ENCODE measurements at regions not wholly inside any gene's neighbourhood (a gene's known extent, or its start where the extent isn't known, plus 50 kb on each side); places are given as distances from the start of the nearest gene placed in this dataset.

DNA sequence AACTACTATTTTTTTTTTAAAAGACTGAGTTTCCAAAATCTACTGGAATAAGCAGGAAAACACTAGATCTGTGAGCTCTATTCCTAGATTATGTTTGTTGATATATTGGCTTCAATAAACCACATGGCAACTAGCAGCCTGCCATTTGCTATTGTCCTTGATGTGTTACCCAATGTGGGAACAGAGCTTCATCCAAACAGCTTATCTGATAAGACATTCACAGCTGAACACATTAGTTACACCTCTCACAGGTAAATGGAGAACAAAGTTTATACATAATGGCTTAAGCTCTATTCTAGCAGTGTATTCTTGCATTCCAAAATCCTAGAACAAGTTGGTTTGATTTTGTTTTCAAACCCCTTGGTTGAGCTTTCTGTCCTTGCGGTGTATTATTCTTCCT, 642.1 kb downstream of the TLE1 start:
- TF ChIP-seq POLR2A (IDR thresholded peaks at IDR 0.05) (no peak), POLR2AphosphoS5 (IDR thresholded peaks at IDR 0.05) (no peak), EP300 (IDR thresholded peaks at IDR 0.05) (no peak)
- TF ChIP-seq, protein P1, sequence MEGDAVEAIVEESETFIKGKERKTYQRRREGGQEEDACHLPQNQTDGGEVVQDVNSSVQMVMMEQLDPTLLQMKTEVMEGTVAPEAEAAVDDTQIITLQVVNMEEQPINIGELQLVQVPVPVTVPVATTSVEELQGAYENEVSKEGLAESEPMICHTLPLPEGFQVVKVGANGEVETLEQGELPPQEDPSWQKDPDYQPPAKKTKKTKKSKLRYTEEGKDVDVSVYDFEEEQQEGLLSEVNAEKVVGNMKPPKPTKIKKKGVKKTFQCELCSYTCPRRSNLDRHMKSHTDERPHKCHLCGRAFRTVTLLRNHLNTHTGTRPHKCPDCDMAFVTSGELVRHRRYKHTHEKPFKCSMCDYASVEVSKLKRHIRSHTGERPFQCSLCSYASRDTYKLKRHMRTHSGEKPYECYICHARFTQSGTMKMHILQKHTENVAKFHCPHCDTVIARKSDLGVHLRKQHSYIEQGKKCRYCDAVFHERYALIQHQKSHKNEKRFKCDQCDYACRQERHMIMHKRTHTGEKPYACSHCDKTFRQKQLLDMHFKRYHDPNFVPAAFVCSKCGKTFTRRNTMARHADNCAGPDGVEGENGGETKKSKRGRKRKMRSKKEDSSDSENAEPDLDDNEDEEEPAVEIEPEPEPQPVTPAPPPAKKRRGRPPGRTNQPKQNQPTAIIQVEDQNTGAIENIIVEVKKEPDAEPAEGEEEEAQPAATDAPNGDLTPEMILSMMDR (IDR thresholded peaks at IDR 0.05), result no peak
- no peaks in the 10 kb centered on the region for H3K36me3 ChIP-seq
- intact Hi-C loops (cut with DNase I), result no loop called here
- H3K27me3 ChIP-seq, result no peaks in the 10 kb centered on the region
- no peak overlapping the region for H3K4me3 ChIP-seq
- H3K4me1 ChIP-seq, result no peaks in the 10 kb centered on the region
- H3K27ac ChIP-seq, result no peak overlapping the region
- no peaks in the 10 kb centered on the region for H3K9me3 ChIP-seq
- no peak for DNase-seq
- WGBS, 2 donors, result 97 to 100% methylated on average over 1 of the region's 1 CpG

DNA sequence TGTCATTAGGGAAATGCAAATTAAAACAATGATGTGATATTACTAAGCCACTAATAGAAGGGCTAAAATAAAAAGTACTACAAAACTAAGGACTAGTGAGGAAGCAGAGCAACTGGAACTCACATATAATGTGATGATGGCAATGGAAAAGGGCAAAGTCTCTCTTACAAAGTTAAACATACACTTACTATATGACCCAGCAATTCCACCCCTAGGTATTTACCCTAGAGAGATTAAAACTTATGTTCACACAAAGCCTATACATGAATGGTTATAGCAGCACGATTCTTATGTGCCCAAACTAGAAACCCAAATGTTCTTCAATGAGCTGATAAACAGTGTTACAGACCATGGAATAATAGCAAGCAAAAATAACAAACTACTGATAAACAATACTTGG, 643.7 kb downstream of the TLE1 start:
- no peak for TF ChIP-seq POLR2AphosphoS5 (IDR thresholded peaks at IDR 0.05)
- DNase-seq, result no peak
- Histone ChIP-seq H3K4me1 (no peaks in the 10 kb centered on the region), H3K36me3 (no peaks in the 10 kb centered on the region), H3K9me3 (no peaks in the 10 kb centered on the region), H3K27ac (no peak overlapping the region), H3K4me3 (no peak overlapping the region), H3K27me3 (no peaks in the 10 kb centered on the region)
- intact Hi-C loops (cut with DNase I), result no loop called here
- 12 to 69% methylated on average over 1 of the region's 1 CpG for WGBS, 2 donors

DNA sequence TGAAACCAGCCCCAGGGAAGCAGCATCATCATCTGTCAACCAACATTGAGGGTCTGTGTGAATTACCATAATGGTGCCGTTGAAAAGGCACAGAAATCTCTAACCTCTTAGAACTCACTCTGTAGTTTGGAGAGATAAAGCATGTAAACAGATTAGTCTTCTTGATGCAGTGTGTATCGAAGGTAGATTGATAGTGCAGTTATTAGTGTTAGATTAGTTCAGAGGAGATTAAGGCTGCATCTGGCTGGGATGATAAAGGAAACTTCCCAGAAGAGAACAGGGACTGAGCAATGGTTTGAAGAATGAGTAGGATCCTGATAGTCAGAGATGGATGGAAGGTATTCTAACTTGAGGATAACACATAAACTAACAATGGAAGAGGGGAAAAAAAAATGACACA, 651.5 kb downstream of the TLE1 start:
- intact Hi-C loops (cut with DNase I), result no loop called here
- DNase-seq, result no peak
- 63 to 69% methylated on average over 2 of the region's 2 CpGs for WGBS, 2 donors

DNA sequence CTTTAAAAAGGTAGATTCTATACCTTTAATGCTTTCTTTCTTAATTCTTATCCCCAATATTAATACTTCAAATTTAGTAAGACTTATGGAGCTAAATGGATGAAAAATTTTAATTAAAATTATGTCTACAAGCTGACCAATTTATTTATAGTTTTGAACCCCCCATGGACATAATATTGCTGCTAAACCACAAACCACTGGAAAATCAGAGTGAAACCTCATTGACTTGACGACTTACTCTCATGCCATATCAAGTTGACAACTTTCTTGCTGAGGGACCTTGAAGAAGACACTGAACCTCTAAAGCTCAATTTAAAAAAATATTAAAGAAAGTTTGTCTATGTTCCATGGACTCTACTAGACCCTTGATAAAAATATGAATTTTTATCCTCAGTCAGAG, 653.7 kb downstream of the TLE1 start:
- no peaks in the 10 kb centered on the region for H3K36me3 ChIP-seq
- no peaks in the 10 kb centered on the region for H3K27me3 ChIP-seq
- no peak for DNase-seq
- H3K9me3 ChIP-seq, result no peaks in the 10 kb centered on the region
- 76 to 79% methylated on average over 1 of the region's 1 CpG for WGBS, 2 donors
- H3K4me3 ChIP-seq, result no peak overlapping the region
- peaks cover 0 to 6% (median 0%) of the 10 kb centered on the region in 4 donors for H3K4me1 ChIP-seq
- intact Hi-C loops (cut with DNase I), result no loop called here
- TF ChIP-seq, protein P1 (IDR thresholded peaks at IDR 0.05), result no peak
- no peak for TF ChIP-seq POLR2AphosphoS5 (IDR thresholded peaks at IDR 0.05)
- TF ChIP-seq POLR2A (IDR thresholded peaks at IDR 0.05), result no peak
- TF ChIP-seq EP300 (IDR thresholded peaks at IDR 0.05), result no peak
- no peak overlapping the region for H3K27ac ChIP-seq

More for the DNA sequence above, 651.5 kb downstream of the TLE1 start:
- H3K27ac ChIP-seq, result no peak overlapping the region
- H3K9me3 ChIP-seq, result no peaks in the 10 kb centered on the region
- H3K4me1 ChIP-seq, result no peaks in the 10 kb centered on the region
- H3K36me3 ChIP-seq, result no peaks in the 10 kb centered on the region
- no peaks in the 10 kb centered on the region for H3K27me3 ChIP-seq
- TF ChIP-seq POLR2AphosphoS5 (IDR thresholded peaks at IDR 0.05) (no peak), EP300 (IDR thresholded peaks at IDR 0.05) (no peak)
- H3K4me3 ChIP-seq, result no peak overlapping the region

DNA sequence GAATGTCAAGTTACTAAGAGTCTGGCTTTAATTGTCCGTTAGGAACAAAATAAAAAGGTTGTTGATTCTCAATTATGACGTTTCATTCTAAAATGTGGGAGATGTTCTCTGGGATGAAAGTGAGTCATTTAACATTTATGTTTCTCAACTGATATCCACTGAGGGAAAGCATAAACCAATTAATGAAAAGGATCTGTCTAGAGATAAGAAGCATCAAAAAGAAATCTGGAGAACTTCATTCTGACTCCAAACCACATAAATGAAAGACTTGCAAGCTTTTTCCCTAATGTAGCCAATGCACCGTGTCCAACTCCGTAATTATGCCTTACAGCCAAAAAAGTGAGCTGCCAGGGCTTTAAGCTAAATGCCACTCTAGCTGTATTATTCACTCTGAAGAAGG, 654.2 kb downstream of the TLE1 start:
- Histone ChIP-seq H3K36me3 (no peaks in the 10 kb centered on the region), H3K9me3 (no peaks in the 10 kb centered on the region), H3K27ac (no peak overlapping the region), H3K27me3 (no peaks in the 10 kb centered on the region), H3K4me3 (no peak overlapping the region), H3K4me1 (peaks cover 0 to 6% (median 0%) of the 10 kb centered on the region in 4 donors)
- TF ChIP-seq EP300 (IDR thresholded peaks at IDR 0.05) (no peak), POLR2A (IDR thresholded peaks at IDR 0.05) (no peak), POLR2AphosphoS5 (IDR thresholded peaks at IDR 0.05) (no peak)
- TF ChIP-seq, protein P1 (IDR thresholded peaks at IDR 0.05), result no peak
- intact Hi-C loops (cut with DNase I), result no loop called here
- DNase-seq, result no peak
- 86% methylated on average over 4 of the region's 4 CpGs for WGBS, 2 donors

DNA sequence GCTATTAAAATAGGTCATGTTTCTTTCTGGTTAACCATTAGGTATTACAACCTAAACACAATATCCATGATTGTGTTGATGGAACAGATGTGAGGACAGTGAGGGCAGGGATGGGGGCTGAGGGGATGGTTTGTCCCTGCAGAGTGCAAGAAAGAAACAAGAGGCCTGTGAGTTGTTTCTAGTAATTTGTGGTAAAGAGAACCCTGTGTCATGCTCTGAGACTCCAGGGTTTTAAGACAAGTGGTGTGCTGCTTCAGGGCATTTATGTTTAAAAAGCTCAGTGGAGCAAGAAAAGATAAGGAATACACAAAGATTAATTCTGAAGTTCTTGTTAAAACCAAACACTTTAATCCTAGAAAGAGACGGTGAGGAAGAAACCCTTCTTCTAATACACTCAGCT, 656.5 kb downstream of the TLE1 start:
- H3K4me3 ChIP-seq, result no peak overlapping the region
- intact Hi-C loops (cut with DNase I), result no loop called here
- no peaks in the 10 kb centered on the region for H3K9me3 ChIP-seq
- no peaks in the 10 kb centered on the region for H3K27me3 ChIP-seq
- TF ChIP-seq POLR2AphosphoS5 (IDR thresholded peaks at IDR 0.05) (no peak), EP300 (IDR thresholded peaks at IDR 0.05) (no peak)
- TF ChIP-seq, protein P1 (IDR thresholded peaks at IDR 0.05), result no peak
- H3K27ac ChIP-seq, result peak overlapping the region in 1 of 4 donors; percentile 6
- H3K4me1 ChIP-seq, result peaks cover 0 to 6% (median 0%) of the 10 kb centered on the region in 4 donors
- no peak for DNase-seq
- H3K36me3 ChIP-seq, result no peaks in the 10 kb centered on the region
- WGBS, 2 donors, result 15 to 40% methylated on average over 1 of the region's 1 CpG

Data from sigmoid colon (tissue), 6 donors.